Gastroesophageal sphincter (tissue), 3 donors: ENCODE measurements at regions not wholly inside any gene's neighbourhood (a gene's known extent, or its start where the extent isn't known, plus 50 kb on each side); places are given as distances from the start of the nearest gene placed in this dataset.

Experiments used
- CTCF ChIP-seq, 4 experiments: fragments of 200-600 bp in 2 of 4; fragments of 450-650 bp in 2 of 4; sonication (generic) in 1 of 4; IDR thresholded peaks; one replicate each; pipeline ENCODE4 v1.5.1; 2017 to 2019; ENCODE audit warnings: antibody characterized with exemption in 4 of 4, mild to moderate bottlenecking in 2 of 4, moderate library complexity in 2 of 4
- POLR2A ChIP-seq, 2 donors: fragments of 450-650 bp; IDR thresholded peaks; one replicate each; pipeline ENCODE4 v1.6.1; 2017; ENCODE audit warnings: antibody characterized with exemption in 2 of 2, mild to moderate bottlenecking in 2 of 2, moderate library complexity in 1 of 2
- POLR2AphosphoS5 ChIP-seq: sonication (generic); formaldehyde crosslinking; IDR thresholded peaks from one replicate; pipeline ENCODE4 v1.6.1; 2017; ENCODE audit warnings: antibody characterized with exemption

GRCh38 chr12:97685360-97685759 is 222.8 kb downstream of the RMST start:
- no peak for TF ChIP-seq CTCF (IDR thresholded peaks at IDR 0.05)
- TF ChIP-seq POLR2AphosphoS5 = no peak
- TF ChIP-seq POLR2A (IDR thresholded peaks at IDR 0.05) = no peak
